ENCODE measurements at regions not wholly inside any gene's neighbourhood (a gene's known extent, or its start where the extent isn't known, plus 50 kb on each side); places are given as distances from the start of the nearest gene placed in this dataset.

DNA sequence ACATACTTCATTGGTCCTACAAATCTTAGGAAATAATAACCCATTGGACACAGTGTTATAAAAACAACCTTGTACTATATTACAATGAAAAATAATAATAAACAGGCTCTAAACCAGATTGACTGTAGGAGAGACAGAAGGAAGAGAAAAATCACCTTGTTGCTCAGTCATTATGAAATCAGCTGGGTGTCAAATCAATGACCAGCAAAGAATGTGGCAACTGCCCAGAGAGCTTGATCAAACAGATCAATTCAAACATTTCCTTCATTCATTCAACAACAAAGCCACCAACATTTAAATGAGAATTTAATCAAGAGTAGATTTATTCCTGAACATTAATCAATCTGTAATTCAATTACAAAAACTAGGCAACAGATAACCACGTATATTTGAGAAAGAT is 671.9 kb upstream of the CHAC2 start:
- Mint-ChIP-seq H3K4me3 (no peak overlapping the region), H3K27me3 (ENCODE audit: low read depth) (no peaks in the 10 kb centered on the region), H3K4me1 (ENCODE audit: low read depth) (no peaks in the 10 kb centered on the region), H3K27ac (no peak overlapping the region), H3K36me3 (ENCODE audit: insufficient read depth in 2 of 2) (no peaks in the 10 kb centered on the region), H3K9me3 (peaks cover 2 to 3% of the 10 kb centered on the region in 2 donors)
- no peak for DNase-seq
- no peak for ATAC-seq (replicated peaks in 1 of 2)

DNA sequence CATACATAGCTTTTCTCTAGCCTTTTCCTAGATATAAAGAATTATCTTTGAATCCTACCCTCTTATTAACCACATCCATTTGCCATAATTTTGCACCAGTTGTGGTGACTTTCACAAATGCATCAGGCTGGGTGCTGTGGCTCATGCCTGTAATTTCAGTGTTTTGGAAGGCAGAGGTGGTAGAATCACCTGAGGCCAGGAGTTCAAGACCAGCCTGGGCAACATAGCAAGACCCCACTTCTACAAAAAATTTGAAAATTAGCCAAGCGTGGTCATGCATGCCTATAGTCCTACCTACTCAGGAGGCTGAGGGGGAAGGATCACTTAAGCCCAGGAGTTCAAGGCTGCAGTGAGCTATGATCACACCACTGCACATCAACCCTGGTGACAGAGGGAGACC is 672.4 kb upstream of the CHAC2 start:
- Mint-ChIP-seq H3K4me1 (ENCODE audit: low read depth) (no peaks in the 10 kb centered on the region), H3K36me3 (ENCODE audit: insufficient read depth in 2 of 2) (no peaks in the 10 kb centered on the region), H3K27me3 (ENCODE audit: low read depth) (no peaks in the 10 kb centered on the region), H3K27ac (no peak overlapping the region), H3K4me3 (no peak overlapping the region), H3K9me3 (peaks cover 3% of the 10 kb centered on the region in 2 donors)
- ATAC-seq (replicated peaks in 1 of 2) (no peak), DNase-seq (no peak)

DNA sequence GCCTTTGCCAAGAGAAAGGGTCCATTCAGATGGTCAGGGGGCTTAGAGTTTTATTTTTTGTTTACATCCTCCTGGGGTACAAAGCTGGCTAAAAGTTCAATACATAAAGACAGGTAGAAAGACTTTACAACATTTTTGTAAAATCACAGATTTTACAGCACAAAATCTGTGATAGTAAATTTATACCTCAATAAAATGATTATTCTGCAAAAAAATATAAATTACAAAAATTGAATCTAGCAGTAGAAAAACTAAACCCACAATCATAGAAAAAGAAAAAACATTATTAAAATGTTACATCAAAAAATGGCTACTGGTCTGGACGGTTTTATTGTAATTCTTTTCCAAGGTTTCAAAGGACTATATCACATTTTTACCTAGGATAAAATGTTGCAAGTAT is 674.2 kb upstream of the CHAC2 start:
- ATAC-seq (replicated peaks in 1 of 2) (no peak), DNase-seq (no peak)
- no peak overlapping the region for H3K4me3 Mint-ChIP-seq
- H3K4me1 Mint-ChIP-seq (ENCODE audit: low read depth), result no peaks in the 10 kb centered on the region
- no peaks in the 10 kb centered on the region for H3K27me3 Mint-ChIP-seq (ENCODE audit: low read depth)
- no peaks in the 10 kb centered on the region for H3K36me3 Mint-ChIP-seq (ENCODE audit: insufficient read depth in 2 of 2)
- H3K9me3 Mint-ChIP-seq, result peaks cover 4 to 6% of the 10 kb centered on the region in 2 donors
- H3K27ac Mint-ChIP-seq, result no peak overlapping the region

DNA sequence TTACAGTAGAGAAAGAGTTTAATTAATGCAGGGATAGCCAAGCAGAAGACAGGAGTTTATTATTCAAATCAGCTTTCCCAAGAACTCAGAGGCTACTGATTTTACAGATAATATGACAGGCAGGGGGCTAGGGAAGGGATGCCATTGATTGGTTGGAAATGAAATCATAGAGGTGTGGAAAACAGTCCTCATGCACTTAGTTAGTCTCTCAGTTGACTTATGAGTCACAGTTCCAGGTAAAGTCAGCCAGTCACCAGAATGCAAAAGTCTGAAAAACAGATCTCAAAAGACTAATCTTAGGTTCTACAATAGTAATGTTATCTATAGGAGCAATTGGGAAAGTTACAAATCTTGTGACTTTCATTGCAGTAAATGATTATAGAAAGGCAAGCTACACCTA is 676.4 kb upstream of the CHAC2 start:
- no peaks in the 10 kb centered on the region for H3K36me3 Mint-ChIP-seq (ENCODE audit: insufficient read depth in 2 of 2)
- ATAC-seq (replicated peaks in 1 of 2) (peak in 1 of 2 donors; percentile 71), DNase-seq (no peak)
- H3K4me3 Mint-ChIP-seq, result no peak overlapping the region
- H3K27ac Mint-ChIP-seq, result no peak overlapping the region
- no peaks in the 10 kb centered on the region for H3K27me3 Mint-ChIP-seq (ENCODE audit: low read depth)
- peaks cover 4 to 8% of the 10 kb centered on the region in 2 donors for H3K9me3 Mint-ChIP-seq
- no peaks in the 10 kb centered on the region for H3K4me1 Mint-ChIP-seq (ENCODE audit: low read depth)

DNA sequence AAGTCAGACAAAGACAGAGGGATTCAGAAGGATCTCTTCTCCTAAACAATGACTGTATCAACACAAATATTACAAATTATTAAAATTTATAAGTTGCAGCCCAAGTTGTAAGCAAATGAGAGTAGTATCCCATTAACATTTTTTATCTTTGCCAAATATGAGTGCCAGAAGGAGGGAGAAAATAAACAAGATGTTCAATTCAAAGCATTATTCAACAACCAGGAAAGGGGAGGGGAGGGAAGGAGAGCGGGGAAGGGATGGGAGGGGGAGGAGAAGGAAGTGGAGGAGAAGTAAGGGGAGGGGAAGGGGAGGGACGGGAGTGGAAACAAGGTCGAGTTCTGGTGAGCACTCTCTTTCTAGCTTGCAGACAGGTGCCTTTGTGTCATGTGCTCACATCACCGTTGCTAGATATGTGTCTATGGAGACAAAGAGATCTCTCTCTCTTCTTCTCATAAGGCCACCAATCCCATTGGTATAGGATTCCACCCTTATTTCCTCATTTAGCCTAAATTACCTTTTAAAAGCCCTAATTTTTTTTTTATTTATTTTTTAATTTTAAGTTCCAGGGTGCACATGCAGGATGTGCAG is 679.6 kb upstream of the CHAC2 start:
- Mint-ChIP-seq H3K9me3 (peaks cover 4 to 8% of the 10 kb centered on the region in 2 donors), H3K36me3 (ENCODE audit: insufficient read depth in 2 of 2) (no peaks in the 10 kb centered on the region)

DNA sequence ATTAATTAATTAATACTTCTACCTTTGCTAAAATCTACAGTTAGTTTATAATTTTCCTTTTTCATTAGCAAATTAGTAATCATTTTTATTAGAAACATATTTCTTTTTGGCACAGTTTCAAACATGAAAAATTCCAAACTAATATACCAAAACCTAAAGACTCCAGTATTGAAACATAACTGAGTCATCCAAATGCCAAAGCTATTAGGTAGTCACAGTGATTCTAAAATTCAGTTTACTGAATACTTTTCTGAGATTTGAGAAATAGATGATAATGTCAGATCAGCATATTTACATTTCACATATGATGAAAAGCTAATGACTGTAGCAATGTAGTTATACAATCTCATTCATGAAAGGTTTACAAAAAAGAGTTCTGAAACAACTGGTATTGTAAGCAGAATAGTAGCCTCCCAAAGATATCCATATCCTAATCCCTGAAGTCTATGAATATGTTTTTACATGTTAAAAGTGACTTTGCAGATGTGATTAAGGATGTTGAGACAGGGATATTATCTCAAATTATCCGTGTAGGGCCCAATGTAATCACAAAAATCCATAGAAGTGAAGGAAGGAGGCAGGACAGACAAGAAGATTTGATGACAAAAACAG is 680.2 kb upstream of the CHAC2 start:
- ATAC-seq (replicated peaks in 1 of 2) (no peak), DNase-seq (no peak)
- no peaks in the 10 kb centered on the region for H3K4me1 Mint-ChIP-seq (ENCODE audit: low read depth)
- no peak overlapping the region for H3K4me3 Mint-ChIP-seq
- H3K27ac Mint-ChIP-seq, result no peak overlapping the region
- no peaks in the 10 kb centered on the region for H3K27me3 Mint-ChIP-seq (ENCODE audit: low read depth)
- H3K36me3 Mint-ChIP-seq (ENCODE audit: insufficient read depth in 2 of 2), result no peaks in the 10 kb centered on the region
- H3K9me3 Mint-ChIP-seq, result peaks cover 4 to 8% of the 10 kb centered on the region in 2 donors

More for the DNA sequence above, 679.6 kb upstream of the CHAC2 start:
- no peak overlapping the region for H3K4me3 Mint-ChIP-seq
- H3K27ac Mint-ChIP-seq, result no peak overlapping the region
- no peaks in the 10 kb centered on the region for H3K4me1 Mint-ChIP-seq (ENCODE audit: low read depth)
- no peaks in the 10 kb centered on the region for H3K27me3 Mint-ChIP-seq (ENCODE audit: low read depth)
- ATAC-seq (replicated peaks in 1 of 2) (no peak), DNase-seq (no peak)

DNA sequence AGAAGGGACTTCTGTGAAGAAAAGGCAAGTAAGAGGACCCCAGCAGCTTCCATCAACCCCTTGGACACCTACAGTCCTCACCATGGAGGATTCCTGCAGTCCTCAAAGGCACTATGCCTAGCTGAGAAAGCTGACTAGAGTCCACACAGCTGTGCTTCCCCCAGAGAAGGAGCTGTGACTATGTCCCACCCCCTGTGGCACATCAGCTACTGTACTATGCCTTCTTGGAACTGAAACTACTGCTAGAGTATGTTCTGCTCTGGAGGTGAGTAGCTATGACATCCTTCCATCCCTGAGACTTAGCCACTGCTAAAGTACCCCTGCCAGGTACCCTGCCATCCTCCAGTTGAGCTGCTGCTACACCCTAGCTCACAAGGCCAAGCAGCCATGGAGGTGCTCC is 690.2 kb upstream of the CHAC2 start:
- H3K4me1 Mint-ChIP-seq (ENCODE audit: low read depth), result no peaks in the 10 kb centered on the region
- H3K36me3 Mint-ChIP-seq (ENCODE audit: insufficient read depth in 2 of 2), result peaks cover 0 to 1% of the 10 kb centered on the region in 2 donors
- no peak overlapping the region for H3K27ac Mint-ChIP-seq
- ATAC-seq (replicated peaks in 1 of 2) (no peak), DNase-seq (no peak)
- H3K9me3 Mint-ChIP-seq, result peaks cover 0 to 12% of the 10 kb centered on the region in 2 donors
- no peak overlapping the region for H3K4me3 Mint-ChIP-seq
- no peaks in the 10 kb centered on the region for H3K27me3 Mint-ChIP-seq (ENCODE audit: low read depth)

DNA sequence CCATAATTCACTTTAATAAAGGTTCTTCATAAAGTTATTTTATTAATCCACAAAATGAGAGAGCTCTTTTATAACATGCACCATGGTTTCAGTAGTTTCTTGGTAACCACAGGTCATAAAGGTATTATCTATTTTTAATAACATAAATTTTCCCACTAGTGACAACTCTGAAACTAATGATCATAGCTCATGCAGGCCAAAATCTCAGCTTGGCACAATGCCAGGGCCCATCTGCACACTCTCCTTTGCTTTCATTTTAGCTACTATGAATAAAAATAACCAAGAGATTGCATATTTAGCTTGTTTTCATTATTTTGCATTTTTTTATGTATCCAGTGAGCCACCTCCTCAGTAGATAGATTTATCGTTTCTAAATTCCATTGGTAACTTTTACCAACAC is 691.8 kb upstream of the CHAC2 start:
- no peak overlapping the region for H3K4me3 Mint-ChIP-seq
- no peaks in the 10 kb centered on the region for H3K4me1 Mint-ChIP-seq (ENCODE audit: low read depth)
- no peaks in the 10 kb centered on the region for H3K36me3 Mint-ChIP-seq (ENCODE audit: insufficient read depth in 2 of 2)
- peaks cover 0 to 8% of the 10 kb centered on the region in 2 donors for H3K9me3 Mint-ChIP-seq
- no peaks in the 10 kb centered on the region for H3K27me3 Mint-ChIP-seq (ENCODE audit: low read depth)
- ATAC-seq (replicated peaks in 1 of 2), result no peak
- no peak overlapping the region for H3K27ac Mint-ChIP-seq
- DNase-seq, result no peak

DNA sequence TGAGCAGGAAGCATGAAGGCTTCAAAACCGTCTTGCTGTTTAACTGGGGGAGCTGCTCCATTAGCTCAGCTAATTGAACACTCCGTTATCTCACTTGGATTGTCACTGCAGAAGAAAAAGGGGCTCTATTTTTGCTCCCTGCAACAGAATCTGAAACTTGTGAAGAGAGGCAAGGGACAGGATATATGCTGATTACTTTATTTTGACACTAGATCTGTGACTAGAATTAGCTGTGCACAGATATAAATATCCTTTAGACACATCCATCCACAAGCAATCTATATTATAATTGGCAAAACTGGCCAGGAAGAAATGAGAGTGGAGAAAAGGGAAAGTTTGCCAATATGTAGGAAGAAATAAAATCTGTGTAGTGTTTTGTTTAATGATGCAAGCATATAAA is 700.1 kb upstream of the CHAC2 start:
- H3K36me3 Mint-ChIP-seq (ENCODE audit: insufficient read depth in 2 of 2), result peaks cover 0 to 1% of the 10 kb centered on the region in 2 donors
- H3K27ac Mint-ChIP-seq, result no peak overlapping the region
- ATAC-seq (replicated peaks in 1 of 2) (no peak), DNase-seq (no peak)
- no peaks in the 10 kb centered on the region for H3K4me1 Mint-ChIP-seq (ENCODE audit: low read depth)
- H3K9me3 Mint-ChIP-seq, result peaks cover 2 to 3% of the 10 kb centered on the region in 2 donors
- H3K27me3 Mint-ChIP-seq (ENCODE audit: low read depth), result no peaks in the 10 kb centered on the region
- no peak overlapping the region for H3K4me3 Mint-ChIP-seq

DNA sequence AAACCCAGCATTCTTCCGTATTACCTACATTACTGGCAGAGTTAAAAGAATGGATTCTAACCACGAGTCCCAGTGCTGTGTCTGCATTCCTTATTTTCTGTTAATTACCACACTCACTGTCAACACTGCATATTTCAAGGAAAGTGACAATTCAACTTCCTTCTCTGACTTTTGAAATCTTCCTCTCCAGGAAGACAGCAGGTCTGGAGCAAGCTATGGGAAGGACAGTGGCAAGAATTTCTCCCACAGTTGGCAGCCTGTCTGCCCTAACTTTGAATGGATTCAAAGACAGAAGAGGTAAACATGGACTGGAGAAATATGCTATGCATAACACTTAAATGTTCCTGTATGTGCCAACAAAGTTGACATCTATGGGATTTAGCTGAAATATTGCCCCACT is 700.5 kb upstream of the CHAC2 start:
- Mint-ChIP-seq H3K27me3 (ENCODE audit: low read depth) (no peaks in the 10 kb centered on the region), H3K9me3 (peaks cover 2 to 3% of the 10 kb centered on the region in 2 donors), H3K4me3 (no peak overlapping the region), H3K36me3 (ENCODE audit: insufficient read depth in 2 of 2) (peaks cover 0 to 1% of the 10 kb centered on the region in 2 donors), H3K4me1 (ENCODE audit: low read depth) (no peaks in the 10 kb centered on the region), H3K27ac (no peak overlapping the region)
- DNase-seq (no peak), ATAC-seq (replicated peaks in 1 of 2) (no peak)

DNA sequence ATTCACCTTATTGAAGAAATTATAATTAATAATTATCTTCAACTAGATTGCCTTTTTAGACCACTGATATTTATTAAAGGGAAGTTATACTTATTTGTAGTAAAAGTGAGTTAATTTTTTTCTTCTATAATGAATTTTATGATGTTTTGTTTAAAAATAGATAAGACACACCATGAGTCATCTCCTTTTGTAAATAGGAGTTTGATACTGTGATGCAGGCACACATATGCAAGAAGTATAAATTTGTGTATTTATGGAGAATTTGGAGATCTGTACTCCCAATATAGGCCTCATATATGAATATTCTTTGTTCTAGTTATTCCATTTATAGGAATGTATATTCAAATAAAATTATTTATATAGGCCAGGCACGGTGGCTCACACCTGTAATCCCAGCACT is 703.5 kb upstream of the CHAC2 start:
- Mint-ChIP-seq H3K27me3 (ENCODE audit: low read depth) (no peaks in the 10 kb centered on the region), H3K4me1 (ENCODE audit: low read depth) (no peaks in the 10 kb centered on the region), H3K36me3 (ENCODE audit: insufficient read depth in 2 of 2) (no peaks in the 10 kb centered on the region), H3K9me3 (peaks cover 2% of the 10 kb centered on the region in 2 donors), H3K27ac (no peak overlapping the region), H3K4me3 (no peak overlapping the region)
- ATAC-seq (replicated peaks in 1 of 2) (no peak), DNase-seq (no peak)

DNA sequence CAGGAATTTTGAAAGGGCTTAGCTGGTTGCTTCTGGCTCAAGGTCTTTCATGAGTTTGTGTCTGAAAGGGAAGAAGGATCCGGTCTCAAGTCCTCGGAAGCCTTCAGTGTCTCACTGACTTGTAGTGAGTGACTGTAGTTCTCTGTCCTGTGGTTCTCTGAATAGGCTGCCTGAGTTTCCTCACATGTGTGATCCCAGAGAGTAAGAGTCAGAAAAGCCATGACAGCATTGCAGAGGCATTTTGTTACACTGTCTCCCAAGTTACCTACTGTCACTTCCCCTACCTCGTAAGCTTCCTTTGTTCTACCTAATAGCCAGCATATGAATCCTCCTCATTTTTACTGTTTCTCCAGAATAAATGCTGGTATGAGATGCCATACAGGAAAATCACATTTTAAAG is 709.1 kb upstream of the CHAC2 start:
- no peak overlapping the region for H3K4me3 Mint-ChIP-seq
- ATAC-seq (replicated peaks in 1 of 2) (no peak), DNase-seq (no peak)
- H3K27me3 Mint-ChIP-seq (ENCODE audit: low read depth), result no peaks in the 10 kb centered on the region
- no peak overlapping the region for H3K27ac Mint-ChIP-seq
- no peaks in the 10 kb centered on the region for H3K4me1 Mint-ChIP-seq (ENCODE audit: low read depth)
- H3K9me3 Mint-ChIP-seq, result peaks cover 0 to 2% of the 10 kb centered on the region in 2 donors
- no peaks in the 10 kb centered on the region for H3K36me3 Mint-ChIP-seq (ENCODE audit: insufficient read depth in 2 of 2)

DNA sequence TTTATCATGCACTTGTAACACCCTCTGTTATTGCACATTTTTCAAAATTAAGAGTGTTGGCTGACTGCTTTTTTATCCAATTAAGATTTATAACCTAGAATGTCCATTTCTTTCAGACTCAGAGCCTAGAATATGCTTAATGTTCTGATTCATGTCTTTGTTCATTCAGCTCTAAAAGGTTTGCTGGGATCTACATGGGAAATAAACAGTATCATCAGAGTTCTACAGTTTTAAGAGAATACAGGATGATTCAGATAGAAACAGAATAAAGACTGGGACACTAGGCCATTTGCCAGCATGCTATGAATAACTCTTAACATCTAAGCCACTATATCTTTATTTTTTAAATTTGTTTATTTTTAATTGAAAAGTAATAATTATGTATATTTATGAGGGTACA is 713.7 kb upstream of the CHAC2 start:
- H3K4me1 Mint-ChIP-seq (ENCODE audit: low read depth), result no peaks in the 10 kb centered on the region
- H3K4me3 Mint-ChIP-seq, result no peak overlapping the region
- H3K9me3 Mint-ChIP-seq, result peaks cover 2 to 4% of the 10 kb centered on the region in 2 donors
- DNase-seq, result no peak
- no peak for ATAC-seq (replicated peaks in 1 of 2)
- no peaks in the 10 kb centered on the region for H3K36me3 Mint-ChIP-seq (ENCODE audit: insufficient read depth in 2 of 2)
- H3K27ac Mint-ChIP-seq, result no peak overlapping the region
- no peaks in the 10 kb centered on the region for H3K27me3 Mint-ChIP-seq (ENCODE audit: low read depth)

DNA sequence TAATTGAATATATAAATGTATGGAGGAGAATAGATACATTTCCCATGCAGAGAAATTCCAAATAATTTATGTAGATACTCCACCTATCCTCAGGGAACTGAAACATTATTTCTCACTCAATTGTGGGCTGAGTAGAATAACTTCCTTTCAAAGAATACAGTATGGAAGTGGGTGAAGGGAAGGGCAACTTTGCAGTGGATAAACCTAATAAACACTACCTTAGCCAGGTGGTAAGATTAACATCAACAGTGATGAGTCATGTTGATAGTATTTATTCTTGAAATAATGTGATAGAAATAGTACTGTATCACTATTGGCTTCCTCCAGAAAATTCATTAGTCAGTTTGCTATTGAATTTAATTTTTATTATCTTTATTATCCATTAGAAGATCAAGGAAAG is 716.4 kb upstream of the CHAC2 start:
- DNase-seq, result no peak
- H3K9me3 Mint-ChIP-seq, result peaks cover 2 to 4% of the 10 kb centered on the region in 2 donors
- ATAC-seq (replicated peaks in 1 of 2), result no peak
- H3K4me1 Mint-ChIP-seq (ENCODE audit: low read depth), result no peaks in the 10 kb centered on the region
- H3K27ac Mint-ChIP-seq, result no peak overlapping the region
- no peaks in the 10 kb centered on the region for H3K36me3 Mint-ChIP-seq (ENCODE audit: insufficient read depth in 2 of 2)
- no peaks in the 10 kb centered on the region for H3K27me3 Mint-ChIP-seq (ENCODE audit: low read depth)
- H3K4me3 Mint-ChIP-seq, result no peak overlapping the region

Data from activated T-cell treated with anti-CD3 and anti-CD28 coated beads, Interleukin-2, amount 50 U/mL, for 72 hours (primary cell).